ENCODE measurements at regions not wholly inside any gene's neighbourhood (a gene's known extent, or its start where the extent isn't known, plus 50 kb on each side); places are given as distances from the start of the nearest gene placed in this dataset.

- Histone ChIP-seq H3K27ac (no peak overlapping the region), H3K27me3 (no peaks in the 10 kb centered on the region), H3K9me3 (no peaks in the 10 kb centered on the region), H3K36me3 (no peaks in the 10 kb centered on the region), H3K4me3 (no peak overlapping the region), H3K4me1 (no peaks in the 10 kb centered on the region)
- ATAC-seq: no peak
- 88 to 100% methylated on average over 1 of the region's 1 CpG for WGBS, 2 donors (ENCODE audit: low coverage in 1 of 2)
- no peak for TF ChIP-seq EP300 (IDR thresholded peaks at IDR 0.05)
- no peak for TF ChIP-seq POLR2A (IDR thresholded peaks at IDR 0.05)
- no peak for TF ChIP-seq CTCF (IDR thresholded peaks at IDR 0.05)
- no peak for TF ChIP-seq POLR2AphosphoS5 (IDR thresholded peaks at IDR 0.05)
Observed at GRCh38 chr2:139067874-139068273, 287.7 kb upstream of the NXPH2 start.

- Histone ChIP-seq H3K36me3 (no peaks in the 10 kb centered on the region), H3K4me3 (no peak overlapping the region), H3K27me3 (no peaks in the 10 kb centered on the region), H3K27ac (no peak overlapping the region), H3K9me3 (no peaks in the 10 kb centered on the region), H3K4me1 (no peaks in the 10 kb centered on the region)
- TF ChIP-seq CTCF (IDR thresholded peaks at IDR 0.05) (no peak), POLR2AphosphoS5 (IDR thresholded peaks at IDR 0.05) (no peak), EP300 (IDR thresholded peaks at IDR 0.05) (no peak), POLR2A (IDR thresholded peaks at IDR 0.05) (no peak)
- no peak for ATAC-seq
- WGBS, 2 donors (ENCODE audit: low coverage in 1 of 2): 70 to 74% methylated on average over 3 of the region's 3 CpGs
Observed at GRCh38 chr2:139067072-139067471, 286.9 kb upstream of the NXPH2 start.

GRCh38 chr2:139064159-139064558 lies 284.0 kb upstream of the NXPH2 start:
- ATAC-seq: no peak
- Histone ChIP-seq H3K4me1 (no peaks in the 10 kb centered on the region), H3K9me3 (no peaks in the 10 kb centered on the region), H3K36me3 (no peaks in the 10 kb centered on the region), H3K27ac (no peak overlapping the region), H3K4me3 (no peak overlapping the region), H3K27me3 (no peaks in the 10 kb centered on the region)
- TF ChIP-seq CTCF (IDR thresholded peaks at IDR 0.05) (no peak), POLR2A (IDR thresholded peaks at IDR 0.05) (no peak), POLR2AphosphoS5 (IDR thresholded peaks at IDR 0.05) (no peak), EP300 (IDR thresholded peaks at IDR 0.05) (no peak)

DNA sequence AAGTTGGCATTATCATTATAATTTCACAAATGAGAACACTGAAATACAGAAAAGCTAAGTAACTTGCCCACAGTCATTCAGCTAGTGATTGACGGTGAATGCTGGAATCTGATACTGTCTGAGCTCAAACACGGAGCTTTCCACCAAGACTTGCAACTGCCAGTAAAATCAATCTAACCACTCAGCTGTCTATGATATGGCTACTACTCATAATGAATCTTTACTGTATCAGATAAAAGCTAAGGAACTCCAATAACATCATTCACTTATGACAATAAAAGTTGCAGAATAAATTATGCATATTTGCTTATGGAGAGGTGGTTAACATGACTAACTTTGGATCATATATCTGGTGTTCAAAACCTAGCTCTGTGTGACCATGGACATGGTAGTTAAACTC lies 279.4 kb upstream of the NXPH2 start:
- no peak for ATAC-seq
- H3K36me3 ChIP-seq: no peaks in the 10 kb centered on the region
- H3K9me3 ChIP-seq: no peaks in the 10 kb centered on the region
- TF ChIP-seq POLR2AphosphoS5 (IDR thresholded peaks at IDR 0.05): no peak
- TF ChIP-seq EP300 (IDR thresholded peaks at IDR 0.05): no peak
- no peak for TF ChIP-seq CTCF (IDR thresholded peaks at IDR 0.05)
- TF ChIP-seq POLR2A (IDR thresholded peaks at IDR 0.05): no peak
- no peak overlapping the region for H3K4me3 ChIP-seq
- 69 to 89% methylated on average over 2 of the region's 2 CpGs for WGBS, 2 donors (ENCODE audit: low coverage in 1 of 2)
- H3K27me3 ChIP-seq: no peaks in the 10 kb centered on the region
- H3K4me1 ChIP-seq: no peaks in the 10 kb centered on the region
- H3K27ac ChIP-seq: no peak overlapping the region

GRCh38 chr2:139055202-139055601 lies 275.0 kb upstream of the NXPH2 start:
- H3K9me3 ChIP-seq: no peaks in the 10 kb centered on the region
- no peak overlapping the region for H3K4me3 ChIP-seq
- no peak overlapping the region for H3K27ac ChIP-seq
- no peak for ATAC-seq
- H3K27me3 ChIP-seq: no peaks in the 10 kb centered on the region
- H3K36me3 ChIP-seq: no peaks in the 10 kb centered on the region
- no peaks in the 10 kb centered on the region for H3K4me1 ChIP-seq
- TF ChIP-seq POLR2A (IDR thresholded peaks at IDR 0.05): no peak
- TF ChIP-seq POLR2AphosphoS5 (IDR thresholded peaks at IDR 0.05): no peak
- TF ChIP-seq CTCF (IDR thresholded peaks at IDR 0.05): no peak
- TF ChIP-seq EP300 (IDR thresholded peaks at IDR 0.05): no peak
- WGBS, 2 donors (ENCODE audit: low coverage in 1 of 2): 21 to 22% methylated on average over 3 of the region's 3 CpGs

Data from gastroesophageal sphincter (tissue), 4 donors.